Nephron progenitor cell (in vitro differentiated cells): ENCODE measurements at regions not wholly inside any gene's neighbourhood (a gene's known extent, or its start where the extent isn't known, plus 50 kb on each side); places are given as distances from the start of the nearest gene placed in this dataset.
"Not testable (repeated sequence)": the region's sequence is repeated elsewhere in the genome, so short reads cannot be mapped to it uniquely, and the experiment has no call there.

Experiments
- DNase-seq: peaks from one replicate; pipeline ENCODE4 v3.0.0; 2021
- H3K27ac Mint-ChIP-seq: 2 replicates; pipeline ENCODE4 v1.8.0; 2021; ENCODE audit warnings: mild to moderate bottlenecking, moderate library complexity, mixed read lengths
- H3K27me3 Mint-ChIP-seq: 2 replicates; pipeline ENCODE4 v1.8.0; 2021; ENCODE audit warnings: mild to moderate bottlenecking, low read depth, mixed read lengths; ENCODE audit not compliant: poor library complexity
- H3K36me3 Mint-ChIP-seq: 2 replicates; pipeline ENCODE4 v1.8.0; 2021; ENCODE audit warnings: low read depth, mixed read lengths
- H3K4me1 Mint-ChIP-seq: 2 replicates; pipeline ENCODE4 v1.8.0; 2021; ENCODE audit warnings: mixed read lengths
- H3K4me3 Mint-ChIP-seq: 2 replicates; pipeline ENCODE4 v1.8.0; 2021; ENCODE audit warnings: mild to moderate bottlenecking, moderate library complexity, mixed read lengths
- H3K9me3 Mint-ChIP-seq: 2 replicates; pipeline ENCODE4 v1.8.0; 2021; ENCODE audit warnings: mild to moderate bottlenecking, moderate library complexity, mixed read lengths
- TF ChIP-seq, protein P1 (sequence below): fragments of 200-600 bp; sonication (generic); IDR thresholded peaks from 2 replicates; pipeline ENCODE4 v1.5.0; 2021; ENCODE audit warnings: antibody characterized with exemption

DNA sequence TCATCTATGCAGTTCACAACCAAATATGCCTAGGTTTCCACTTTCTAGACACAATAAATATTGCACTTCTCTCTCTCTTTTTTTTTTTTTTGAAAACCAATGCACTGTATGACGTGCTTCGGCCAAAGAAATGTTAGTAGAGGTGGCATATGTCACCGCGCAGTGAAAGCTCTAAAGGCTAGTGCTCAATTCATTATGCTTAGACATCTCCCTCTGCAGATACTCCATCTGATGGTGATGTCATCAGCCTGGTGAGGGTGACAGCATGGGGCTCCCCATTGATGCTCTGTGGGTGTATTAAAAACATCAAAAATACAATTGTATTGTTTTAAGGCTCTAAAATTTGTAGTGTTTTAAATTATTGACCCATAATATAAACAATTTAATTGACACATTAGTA is 608.8 kb upstream of the C16orf82 start:
- no peak overlapping the region for H3K4me3 Mint-ChIP-seq
- peaks cover 12% of the 10 kb centered on the region for H3K4me1 Mint-ChIP-seq
- TF ChIP-seq, protein P1, sequence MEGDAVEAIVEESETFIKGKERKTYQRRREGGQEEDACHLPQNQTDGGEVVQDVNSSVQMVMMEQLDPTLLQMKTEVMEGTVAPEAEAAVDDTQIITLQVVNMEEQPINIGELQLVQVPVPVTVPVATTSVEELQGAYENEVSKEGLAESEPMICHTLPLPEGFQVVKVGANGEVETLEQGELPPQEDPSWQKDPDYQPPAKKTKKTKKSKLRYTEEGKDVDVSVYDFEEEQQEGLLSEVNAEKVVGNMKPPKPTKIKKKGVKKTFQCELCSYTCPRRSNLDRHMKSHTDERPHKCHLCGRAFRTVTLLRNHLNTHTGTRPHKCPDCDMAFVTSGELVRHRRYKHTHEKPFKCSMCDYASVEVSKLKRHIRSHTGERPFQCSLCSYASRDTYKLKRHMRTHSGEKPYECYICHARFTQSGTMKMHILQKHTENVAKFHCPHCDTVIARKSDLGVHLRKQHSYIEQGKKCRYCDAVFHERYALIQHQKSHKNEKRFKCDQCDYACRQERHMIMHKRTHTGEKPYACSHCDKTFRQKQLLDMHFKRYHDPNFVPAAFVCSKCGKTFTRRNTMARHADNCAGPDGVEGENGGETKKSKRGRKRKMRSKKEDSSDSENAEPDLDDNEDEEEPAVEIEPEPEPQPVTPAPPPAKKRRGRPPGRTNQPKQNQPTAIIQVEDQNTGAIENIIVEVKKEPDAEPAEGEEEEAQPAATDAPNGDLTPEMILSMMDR = no peak
- H3K27me3 Mint-ChIP-seq = peaks cover 2% of the 10 kb centered on the region
- no peaks in the 10 kb centered on the region for H3K9me3 Mint-ChIP-seq
- H3K36me3 Mint-ChIP-seq = no peaks in the 10 kb centered on the region
- no peak for DNase-seq
- no peak overlapping the region for H3K27ac Mint-ChIP-seq

DNA sequence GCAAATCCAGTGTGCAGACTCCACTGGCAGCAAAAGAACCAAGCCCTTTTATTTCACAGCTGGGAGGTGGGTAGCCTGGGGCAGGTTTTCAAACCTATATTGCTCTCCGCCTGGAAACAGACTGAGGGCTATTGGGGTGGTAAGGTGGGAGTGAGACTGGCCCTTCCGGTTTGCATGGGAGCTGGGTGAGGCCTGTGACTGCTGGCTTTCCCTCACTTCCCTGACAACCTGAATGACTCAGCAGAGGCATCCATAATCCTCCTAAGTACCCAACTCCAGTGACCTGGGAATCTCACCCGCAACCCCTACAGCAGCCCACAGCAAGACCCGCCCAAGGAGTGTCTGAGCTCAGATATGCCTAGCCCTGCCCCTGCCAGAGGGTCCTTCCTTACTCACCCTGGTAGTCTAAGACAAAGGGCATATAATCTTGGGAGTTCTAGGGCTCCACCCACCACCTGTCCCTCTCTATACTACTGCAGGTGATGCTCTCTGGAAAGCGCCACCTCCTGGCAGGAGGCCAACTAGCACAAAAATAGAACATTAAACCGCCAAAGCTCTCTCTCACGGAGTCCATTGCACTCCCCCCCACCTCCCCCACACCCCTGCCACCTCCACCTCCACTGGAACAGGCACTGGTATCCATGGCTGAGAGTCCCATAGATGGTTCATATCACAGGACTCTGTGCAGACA is 602.0 kb upstream of the C16orf82 start:
- Mint-ChIP-seq H3K9me3 (peaks cover 46% of the 10 kb centered on the region), H3K27ac (no peak overlapping the region), H3K4me1 (peaks cover 5% of the 10 kb centered on the region), H3K4me3 (no peak overlapping the region), H3K27me3 (peaks cover 3% of the 10 kb centered on the region), H3K36me3 (no peaks in the 10 kb centered on the region)
- no peak for DNase-seq
- TF ChIP-seq, protein P1 = no peak

DNA sequence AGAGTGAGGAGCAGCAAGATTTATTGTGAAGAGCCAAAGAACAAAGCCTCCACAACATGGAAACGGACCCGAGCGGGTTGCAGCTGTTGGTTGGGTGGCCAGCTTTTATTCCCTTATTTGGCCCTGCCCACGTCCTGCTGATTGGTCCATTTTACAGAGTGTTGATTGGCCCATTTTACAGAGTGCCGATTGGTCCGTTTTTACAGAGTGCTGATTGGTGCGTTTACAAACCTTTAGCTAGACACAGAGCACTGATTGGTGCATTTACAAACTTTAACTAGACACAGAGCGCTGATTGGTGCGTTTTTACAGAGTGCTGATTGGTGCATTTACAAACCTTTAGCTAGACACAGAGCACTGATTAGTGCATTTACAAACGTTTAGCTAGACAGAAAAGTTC is 592.3 kb upstream of the C16orf82 start:
- DNase-seq, H3K4me1 Mint-ChIP-seq, H3K4me3 Mint-ChIP-seq, H3K27ac Mint-ChIP-seq, H3K36me3 Mint-ChIP-seq: not testable (repeated sequence)
- H3K9me3 Mint-ChIP-seq = peaks cover 47% of the 10 kb centered on the region
- H3K27me3 Mint-ChIP-seq = peaks cover 14% of the 10 kb centered on the region

DNA sequence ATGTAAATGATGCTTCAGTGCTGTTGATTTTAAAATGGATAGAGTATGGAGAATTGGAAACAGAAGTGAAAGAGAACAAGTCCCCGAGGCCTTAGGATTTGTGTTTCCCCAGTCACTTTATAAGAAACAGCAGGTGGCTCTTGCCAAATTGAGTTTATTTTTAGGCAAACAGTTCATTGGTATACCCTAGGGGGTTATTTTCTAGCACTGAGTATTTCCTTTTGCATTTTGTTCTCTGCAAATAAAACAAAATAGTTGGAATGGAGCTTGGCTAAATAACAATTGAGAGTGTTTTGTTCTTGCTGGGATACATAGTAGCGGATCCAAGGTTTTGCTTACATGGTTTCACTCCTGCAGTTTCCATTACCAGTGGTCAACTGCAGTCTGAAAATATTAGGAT is 591.1 kb upstream of the C16orf82 start:
- Mint-ChIP-seq H3K27ac (no peak overlapping the region), H3K9me3 (peaks cover 46% of the 10 kb centered on the region), H3K4me1 (no peaks in the 10 kb centered on the region), H3K36me3 (peaks cover 10% of the 10 kb centered on the region), H3K4me3 (no peak overlapping the region), H3K27me3 (peaks cover 14% of the 10 kb centered on the region)
- TF ChIP-seq, protein P1 = no peak
- no peak for DNase-seq

DNA sequence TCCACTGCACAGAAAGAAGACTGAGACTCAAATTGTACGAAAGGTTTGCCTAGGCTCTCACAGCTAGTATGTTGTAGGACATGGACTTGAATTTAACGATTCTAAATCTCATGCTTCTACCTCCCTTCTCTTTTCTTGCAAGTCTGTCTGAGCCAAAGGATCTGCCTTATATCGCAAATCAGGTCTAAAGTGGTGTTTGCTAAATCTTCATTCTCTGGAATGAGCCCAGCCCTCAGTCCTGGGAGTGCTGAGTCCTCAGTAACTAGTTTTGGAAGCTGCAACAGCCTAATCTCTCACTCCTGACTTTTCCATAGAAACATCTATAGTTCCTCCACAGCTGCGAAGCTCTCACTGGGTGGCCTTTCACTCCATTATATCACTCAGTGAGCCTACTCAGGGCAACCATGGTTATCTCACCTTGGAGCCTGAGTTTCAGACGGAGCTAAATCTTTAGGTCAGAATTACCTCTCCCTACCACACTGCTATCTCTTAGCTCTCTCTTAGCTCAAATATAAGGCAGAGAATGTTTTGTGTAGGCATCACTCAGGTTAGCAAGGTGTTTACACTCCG is 575.5 kb upstream of the C16orf82 start:
- no peaks in the 10 kb centered on the region for H3K36me3 Mint-ChIP-seq
- DNase-seq = no peak
- no peak overlapping the region for H3K27ac Mint-ChIP-seq
- H3K4me1 Mint-ChIP-seq = peaks cover 7% of the 10 kb centered on the region
- no peaks in the 10 kb centered on the region for H3K9me3 Mint-ChIP-seq
- H3K4me3 Mint-ChIP-seq = no peak overlapping the region
- H3K27me3 Mint-ChIP-seq = peaks cover 24% of the 10 kb centered on the region
- TF ChIP-seq, protein P1 = no peak

DNA sequence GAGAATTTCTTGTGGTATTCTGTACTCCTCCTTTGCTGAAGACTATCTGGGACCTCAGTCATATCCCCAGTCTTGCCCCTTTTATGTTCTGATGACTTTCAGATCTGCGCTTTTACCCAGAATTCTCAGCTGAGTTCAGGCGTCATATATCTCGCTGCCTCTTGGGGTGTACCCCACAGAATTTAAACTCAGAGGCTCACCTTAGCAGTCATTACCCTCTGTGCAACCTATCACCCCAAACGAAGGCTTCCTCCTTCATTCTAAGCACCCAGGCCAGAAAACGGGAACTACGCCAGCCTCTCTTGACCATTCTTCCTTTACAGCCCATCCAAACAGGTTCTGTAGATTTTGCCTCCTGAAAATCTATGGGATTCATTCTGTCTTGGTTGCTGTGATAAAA is 574.8 kb upstream of the C16orf82 start:
- Mint-ChIP-seq H3K27ac (no peak overlapping the region), H3K4me3 (no peak overlapping the region), H3K4me1 (peaks cover 7% of the 10 kb centered on the region), H3K36me3 (no peaks in the 10 kb centered on the region), H3K27me3 (peaks cover 24% of the 10 kb centered on the region), H3K9me3 (no peaks in the 10 kb centered on the region)
- TF ChIP-seq, protein P1 = no peak
- no peak for DNase-seq
